Stimulated activated naive CD8-positive, alpha-beta T cell treated with anti-CD3 and anti-CD28 coated beads, Interleukin-15, amount 100 ng/mL, for 72 hours (primary cell): ENCODE measurements at regions not wholly inside any gene's neighbourhood (a gene's known extent, or its start where the extent isn't known, plus 50 kb on each side); places are given as distances from the start of the nearest gene placed in this dataset.

Source experiments
- ATAC-seq: fragments of 150-1000 bp; cut with Tn5 transposase; 2 replicates; pipeline ENCODE4 v1.10.0; 2021; ENCODE audit warnings: mild to moderate bottlenecking, moderate library complexity
- DNase-seq, 2 donors: peaks; one replicate each; pipeline ENCODE4 v3.0.0; 2021 to 2022
- H3K27ac Mint-ChIP-seq, 2 donors: one replicate each; pipeline ENCODE4 v1.8.0; 2022; ENCODE audit warnings: mild to moderate bottlenecking in 2 of 2, mixed read lengths in 2 of 2, moderate library complexity in 2 of 2
- H3K27me3 Mint-ChIP-seq: one replicate; pipeline ENCODE4 v1.8.0; 2022; ENCODE audit warnings: mixed read lengths
- H3K4me1 Mint-ChIP-seq: one replicate; pipeline ENCODE4 v1.8.0; 2022; ENCODE audit warnings: mild to moderate bottlenecking, mixed read lengths
- H3K4me3 Mint-ChIP-seq, 2 donors: one replicate each; pipeline ENCODE4 v1.8.0; 2022; ENCODE audit warnings: mild to moderate bottlenecking in 2 of 2, mixed read lengths in 2 of 2, moderate library complexity in 1 of 2
- H3K9me3 Mint-ChIP-seq, 2 donors: one replicate each; pipeline ENCODE4 v1.8.0; 2022; ENCODE audit warnings: mixed read lengths in 2 of 2

DNA sequence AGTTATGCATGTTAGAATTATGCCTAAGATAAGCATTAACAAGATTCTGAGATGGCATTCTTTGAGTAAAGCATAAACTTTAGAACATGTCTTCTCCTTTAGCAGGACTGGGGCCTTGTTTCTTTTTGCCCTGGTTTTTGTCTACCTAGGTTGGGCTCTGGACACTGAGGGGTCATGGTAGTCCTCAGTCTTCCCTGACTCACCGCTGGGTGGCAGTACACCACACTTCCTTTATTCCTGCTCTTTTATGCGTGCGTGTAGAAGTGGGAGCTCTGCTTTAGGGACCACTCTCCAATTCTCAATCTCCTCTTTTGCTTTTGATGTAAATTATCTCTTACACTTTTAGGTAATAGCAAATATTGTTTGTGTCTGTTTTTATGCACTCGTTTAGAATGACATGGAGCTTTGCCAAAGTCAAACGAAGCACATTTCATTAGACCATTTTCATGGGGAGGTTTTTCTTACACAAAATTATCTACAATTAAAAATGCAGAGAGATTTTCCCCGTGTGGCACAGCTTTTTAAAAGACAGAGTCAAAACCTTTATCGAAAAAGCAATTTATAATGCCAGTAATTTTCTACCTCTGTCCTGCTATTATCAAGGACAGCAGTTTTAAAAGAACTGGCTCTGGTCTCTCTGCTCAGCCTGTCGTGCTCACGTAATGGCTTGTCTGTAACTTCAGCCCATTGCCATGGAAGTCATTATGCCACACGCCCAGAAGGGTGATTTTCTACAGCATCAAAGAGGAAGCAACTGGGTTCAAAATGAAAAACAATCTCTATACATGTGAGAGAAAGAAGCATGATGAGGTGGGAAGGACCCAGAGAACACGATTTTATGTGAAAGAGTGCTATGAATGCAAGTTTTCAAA is 413.9 kb downstream of the COG6 start:
- peak overlapping the region in 1 of 2 donors; percentile 51 for H3K4me3 Mint-ChIP-seq
- peak; percentile 89 for ATAC-seq
- H3K27me3 Mint-ChIP-seq: no peaks in the 10 kb centered on the region
- H3K4me1 Mint-ChIP-seq: peaks cover 34% of the 10 kb centered on the region
- H3K27ac Mint-ChIP-seq: peak overlapping the region in 1 of 2 donors; percentile 88
- no peaks in the 10 kb centered on the region for H3K9me3 Mint-ChIP-seq
- peak; percentile 47 to 68 for DNase-seq

DNA sequence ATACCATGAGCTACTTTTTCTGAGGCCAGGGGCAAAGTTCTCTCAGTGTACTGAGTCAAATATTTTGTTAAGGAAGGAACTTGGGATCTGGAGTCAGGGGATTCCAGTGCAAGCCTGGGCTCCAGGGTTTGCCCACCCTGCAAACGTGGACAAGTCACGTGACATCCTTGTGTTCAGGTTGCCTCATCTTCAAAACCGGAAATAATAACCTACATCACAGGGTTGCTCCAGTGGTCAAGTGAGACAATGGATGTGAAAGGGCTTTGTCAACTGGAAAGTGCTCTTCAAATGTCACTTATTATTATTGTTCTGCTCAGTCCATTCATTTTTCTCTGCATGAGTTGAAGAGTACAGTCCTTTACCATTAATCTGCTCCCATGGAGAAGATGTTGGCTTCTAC is 414.9 kb downstream of the COG6 start:
- H3K9me3 Mint-ChIP-seq: no peaks in the 10 kb centered on the region
- H3K27ac Mint-ChIP-seq: peak overlapping the region; percentile 29 to 81
- peaks cover 36% of the 10 kb centered on the region for H3K4me1 Mint-ChIP-seq
- no peak overlapping the region for H3K4me3 Mint-ChIP-seq
- no peak for ATAC-seq
- no peaks in the 10 kb centered on the region for H3K27me3 Mint-ChIP-seq
- DNase-seq: no peak

DNA sequence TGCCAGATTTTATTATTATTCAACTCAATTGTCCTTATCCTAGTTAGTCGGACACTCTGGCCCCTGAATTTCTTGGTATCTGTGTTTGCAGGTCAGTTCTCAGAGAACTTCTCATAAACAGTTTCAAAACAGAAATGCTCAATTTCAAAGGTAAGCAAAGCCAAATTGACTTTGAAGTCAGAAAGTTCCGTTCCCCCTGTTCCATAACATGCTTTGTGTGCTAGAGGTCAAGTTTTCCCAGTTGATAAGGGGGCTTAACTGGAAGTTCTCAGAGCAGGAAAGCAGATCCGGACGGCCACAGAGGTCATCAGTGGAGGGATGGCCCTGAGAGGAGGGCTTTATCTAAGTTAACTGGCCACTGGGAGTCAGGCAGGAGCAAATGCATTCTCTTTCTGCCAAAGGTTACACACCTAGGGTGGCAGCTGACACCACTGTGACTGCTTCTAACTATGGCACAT is 417.2 kb downstream of the COG6 start:
- Mint-ChIP-seq H3K27ac (no peak overlapping the region), H3K27me3 (no peaks in the 10 kb centered on the region), H3K9me3 (no peaks in the 10 kb centered on the region), H3K4me3 (no peak overlapping the region), H3K4me1 (peaks cover 42% of the 10 kb centered on the region)
- DNase-seq (no peak), ATAC-seq (no peak)

DNA sequence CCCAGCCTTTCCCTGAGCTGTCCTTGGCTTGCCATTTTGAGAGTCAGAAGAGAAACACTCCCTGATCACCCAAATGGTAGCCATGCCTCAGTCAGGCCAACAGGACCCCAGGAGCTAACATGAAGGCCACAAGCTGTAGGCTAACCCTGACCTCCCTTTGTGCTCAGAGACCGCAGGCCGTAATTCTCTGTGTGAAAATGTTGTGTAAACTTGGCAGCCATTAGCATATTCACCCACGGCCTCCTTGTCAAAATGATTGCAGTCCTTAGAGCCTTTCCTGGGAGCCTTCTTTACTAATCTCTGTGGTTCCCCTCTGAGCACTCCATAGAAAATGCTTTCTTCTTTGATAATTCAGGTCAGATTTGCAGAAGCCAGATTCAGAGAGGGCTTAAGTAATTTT is 418.9 kb downstream of the COG6 start:
- no peak for DNase-seq
- Mint-ChIP-seq H3K4me1 (peaks cover 40% of the 10 kb centered on the region), H3K9me3 (no peaks in the 10 kb centered on the region), H3K4me3 (no peak overlapping the region), H3K27me3 (no peaks in the 10 kb centered on the region), H3K27ac (no peak overlapping the region)
- ATAC-seq: no peak

DNA sequence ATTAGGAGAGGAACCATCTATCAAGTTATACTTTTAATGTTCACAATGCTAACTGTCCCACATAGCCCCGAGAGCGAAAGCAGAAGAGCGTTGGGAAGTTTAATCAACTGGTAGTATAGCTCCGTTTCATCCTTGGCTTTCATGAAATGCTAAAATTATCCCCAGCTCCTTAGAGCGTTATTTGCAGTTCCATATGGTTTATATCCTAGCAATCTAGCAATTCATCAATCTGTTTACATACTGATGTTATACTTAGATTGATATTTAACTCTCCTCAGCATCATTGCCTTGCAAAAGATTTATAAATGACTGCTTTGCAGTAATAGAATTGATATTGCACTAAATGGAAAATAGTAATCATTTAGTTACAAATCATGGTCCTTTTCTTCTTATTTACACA is 419.8 kb downstream of the COG6 start:
- no peaks in the 10 kb centered on the region for H3K27me3 Mint-ChIP-seq
- DNase-seq: no peak
- H3K4me3 Mint-ChIP-seq: no peak overlapping the region
- H3K4me1 Mint-ChIP-seq: peaks cover 30% of the 10 kb centered on the region
- no peak for ATAC-seq
- no peak overlapping the region for H3K27ac Mint-ChIP-seq
- H3K9me3 Mint-ChIP-seq: no peaks in the 10 kb centered on the region

DNA sequence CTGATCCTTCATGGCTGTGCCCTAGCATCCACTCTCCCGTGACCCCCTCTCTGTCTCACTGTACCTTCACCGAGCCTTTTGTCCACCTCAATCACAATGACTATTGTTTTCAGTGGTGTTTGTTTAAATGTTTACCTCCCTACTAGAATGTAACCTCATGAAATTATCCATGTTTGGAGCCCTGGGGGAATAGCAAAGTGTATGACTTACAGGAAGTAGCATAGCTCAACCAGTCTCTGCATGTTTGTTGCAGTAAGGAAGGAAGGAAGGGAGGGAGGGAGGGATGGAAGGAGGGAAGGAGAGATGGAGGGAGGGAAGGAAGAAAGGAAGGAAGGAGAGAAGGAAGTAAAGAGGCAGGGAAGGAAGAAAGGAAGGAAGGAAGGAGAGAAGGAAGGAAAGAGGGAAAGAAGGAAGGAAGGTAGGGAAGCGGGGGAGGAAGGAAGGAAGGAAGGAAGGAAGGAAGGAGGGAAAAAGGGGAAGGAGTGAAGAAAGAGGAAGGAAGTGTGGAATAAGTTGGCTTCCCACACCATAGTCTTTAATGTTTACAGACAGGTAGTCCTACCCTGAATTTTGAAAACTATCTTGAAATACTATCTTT is 421.4 kb downstream of the COG6 start:
- H3K4me3 Mint-ChIP-seq: no peak overlapping the region
- no peaks in the 10 kb centered on the region for H3K27me3 Mint-ChIP-seq
- peaks cover 19% of the 10 kb centered on the region for H3K4me1 Mint-ChIP-seq
- H3K9me3 Mint-ChIP-seq: no peaks in the 10 kb centered on the region
- DNase-seq: no peak
- no peak for ATAC-seq
- H3K27ac Mint-ChIP-seq: no peak overlapping the region

DNA sequence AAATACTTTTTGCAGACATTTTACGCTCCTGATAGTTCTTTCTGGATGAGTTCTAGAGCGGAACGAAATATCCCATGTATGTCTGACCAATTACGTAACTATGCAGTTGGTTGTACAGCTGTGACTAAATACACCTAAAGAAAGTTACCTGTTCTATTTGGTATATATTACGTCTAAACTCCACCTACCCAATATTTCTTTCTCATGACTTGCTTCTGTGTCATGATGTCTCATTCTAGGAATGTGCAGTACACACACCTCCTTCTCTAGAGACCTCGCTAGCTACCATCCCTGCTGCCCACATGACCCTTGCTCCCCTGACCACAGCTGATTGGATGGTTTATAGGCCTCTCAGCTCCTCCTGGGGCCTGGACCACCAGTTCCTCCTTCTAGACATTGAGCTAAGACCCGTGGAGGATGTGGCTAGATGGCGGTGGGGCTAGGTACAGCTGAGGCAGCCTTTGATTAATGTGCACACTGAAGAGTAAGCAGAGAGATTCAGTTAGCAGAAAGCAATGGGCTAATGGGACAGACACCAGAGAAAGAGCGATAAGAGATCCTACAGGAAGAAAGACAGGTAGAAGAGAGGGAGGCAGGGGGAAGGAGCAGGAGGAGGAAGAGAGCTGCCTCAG is 422.1 kb downstream of the COG6 start:
- Mint-ChIP-seq H3K4me1 (peaks cover 19% of the 10 kb centered on the region), H3K27me3 (no peaks in the 10 kb centered on the region), H3K4me3 (no peak overlapping the region), H3K27ac (peak overlapping the region in 1 of 2 donors; percentile 67), H3K9me3 (no peaks in the 10 kb centered on the region)
- no peak for ATAC-seq
- DNase-seq: no peak

DNA sequence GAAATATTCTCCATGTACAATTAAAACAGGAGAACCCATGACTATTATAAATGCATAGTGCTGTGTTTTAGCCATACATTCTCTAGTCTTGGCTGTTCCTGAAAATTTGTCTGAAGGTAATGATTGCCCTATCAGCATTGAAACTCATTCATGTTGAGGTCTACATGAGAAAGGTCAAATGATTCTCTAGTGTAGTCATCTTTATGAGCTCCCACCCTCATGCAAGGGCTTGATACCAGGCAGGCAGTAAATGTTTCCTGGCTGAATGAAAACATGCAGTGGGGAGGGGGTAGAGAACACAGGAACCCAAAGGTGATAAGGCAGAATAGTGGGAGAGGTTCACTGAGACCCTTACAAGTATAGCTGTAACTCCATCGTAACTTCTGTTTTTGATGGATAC is 424.3 kb downstream of the COG6 start:
- Mint-ChIP-seq H3K9me3 (no peaks in the 10 kb centered on the region), H3K27me3 (no peaks in the 10 kb centered on the region), H3K27ac (no peak overlapping the region), H3K4me3 (no peak overlapping the region), H3K4me1 (peaks cover 16% of the 10 kb centered on the region)
- no peak for ATAC-seq
- DNase-seq: no peak

DNA sequence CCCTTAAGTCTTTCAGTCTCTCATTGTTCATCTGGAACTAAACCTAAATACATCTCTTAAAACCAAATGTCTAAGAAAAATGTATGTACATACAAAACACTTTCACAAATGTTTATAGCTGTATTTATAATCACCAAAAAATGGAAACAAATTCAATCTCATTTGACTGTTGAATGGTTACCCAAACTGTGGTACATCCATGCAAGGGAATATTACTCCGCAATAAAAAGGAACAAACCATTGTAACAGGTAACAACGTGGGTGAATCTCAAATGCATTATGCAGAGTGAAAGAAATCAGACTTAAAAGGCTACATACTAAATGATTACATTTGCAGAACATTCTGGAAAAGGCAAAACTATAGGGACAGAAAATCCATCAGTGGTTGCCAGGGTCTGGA is 425.2 kb downstream of the COG6 start:
- no peak for ATAC-seq
- Mint-ChIP-seq H3K27me3 (no peaks in the 10 kb centered on the region), H3K4me1 (peaks cover 8% of the 10 kb centered on the region), H3K27ac (no peak overlapping the region), H3K4me3 (no peak overlapping the region), H3K9me3 (no peaks in the 10 kb centered on the region)
- DNase-seq: no peak

DNA sequence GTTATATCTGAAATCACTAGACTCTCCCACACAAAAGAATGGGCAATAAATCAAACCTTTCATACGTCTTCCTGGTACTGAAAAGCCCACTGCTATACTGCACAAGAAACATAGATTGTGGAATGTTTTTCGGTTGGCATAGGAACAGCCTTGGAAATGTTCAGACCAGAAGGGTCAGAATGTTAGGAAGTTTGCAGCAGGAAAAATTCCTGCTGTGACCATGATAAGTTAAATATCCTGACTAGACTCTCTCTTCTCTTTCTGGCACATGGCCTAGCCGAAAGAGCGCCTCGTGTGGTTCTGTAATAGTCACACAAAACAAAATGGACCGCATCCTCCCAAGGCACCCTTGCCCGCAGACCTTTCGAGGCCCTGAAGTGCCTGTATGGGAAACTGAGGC is 427.2 kb downstream of the COG6 start:
- DNase-seq (no peak), ATAC-seq (no peak)
- Mint-ChIP-seq H3K4me1 (peaks cover 4% of the 10 kb centered on the region), H3K27ac (no peak overlapping the region), H3K27me3 (no peaks in the 10 kb centered on the region), H3K9me3 (no peaks in the 10 kb centered on the region), H3K4me3 (no peak overlapping the region)

DNA sequence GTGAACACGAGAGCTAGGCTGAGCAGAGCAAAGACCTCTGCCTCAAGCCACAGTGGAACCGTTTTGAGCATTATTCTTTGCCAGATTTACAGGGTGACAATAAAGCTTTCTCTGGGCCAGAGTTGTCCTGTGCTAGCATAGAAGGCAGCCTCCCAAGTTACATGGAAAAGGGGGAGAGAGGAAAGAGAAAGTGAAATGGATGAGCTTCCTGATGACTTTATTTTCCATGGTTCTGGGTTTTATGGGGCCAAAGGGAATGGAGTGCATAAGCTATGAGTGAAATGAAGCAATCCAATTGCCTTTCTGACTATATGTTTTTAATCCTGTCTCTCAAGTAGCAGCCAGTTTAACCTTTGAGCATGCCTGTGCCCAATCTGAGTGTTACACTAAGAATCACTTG is 428.4 kb downstream of the COG6 start:
- no peaks in the 10 kb centered on the region for H3K9me3 Mint-ChIP-seq
- H3K4me1 Mint-ChIP-seq: no peaks in the 10 kb centered on the region
- H3K27ac Mint-ChIP-seq: peak overlapping the region; percentile 27 to 63
- H3K27me3 Mint-ChIP-seq: no peaks in the 10 kb centered on the region
- no peak overlapping the region for H3K4me3 Mint-ChIP-seq
- ATAC-seq (no peak), DNase-seq (no peak)

DNA sequence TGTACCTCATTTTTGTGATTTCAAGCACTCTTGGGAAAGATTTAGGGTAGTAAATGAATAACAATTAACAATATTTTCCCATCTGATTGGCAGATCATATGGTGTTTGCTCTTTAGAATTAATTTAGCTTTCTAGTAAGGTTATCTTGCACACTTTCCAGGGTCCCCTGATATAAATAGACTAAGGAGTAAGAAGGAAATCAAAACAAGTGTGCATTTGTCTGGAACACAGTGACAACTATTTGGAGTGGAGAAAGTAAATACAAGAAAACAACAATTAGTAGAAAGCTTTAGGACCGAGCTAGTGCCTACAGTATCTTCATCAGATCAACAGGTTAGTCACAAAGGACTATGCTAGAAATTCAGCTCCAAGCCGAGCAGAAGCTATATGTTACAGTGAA is 429.5 kb downstream of the COG6 start:
- Mint-ChIP-seq H3K27ac (no peak overlapping the region), H3K4me1 (no peaks in the 10 kb centered on the region), H3K9me3 (no peaks in the 10 kb centered on the region), H3K4me3 (no peak overlapping the region), H3K27me3 (no peaks in the 10 kb centered on the region)
- no peak for DNase-seq
- no peak for ATAC-seq

DNA sequence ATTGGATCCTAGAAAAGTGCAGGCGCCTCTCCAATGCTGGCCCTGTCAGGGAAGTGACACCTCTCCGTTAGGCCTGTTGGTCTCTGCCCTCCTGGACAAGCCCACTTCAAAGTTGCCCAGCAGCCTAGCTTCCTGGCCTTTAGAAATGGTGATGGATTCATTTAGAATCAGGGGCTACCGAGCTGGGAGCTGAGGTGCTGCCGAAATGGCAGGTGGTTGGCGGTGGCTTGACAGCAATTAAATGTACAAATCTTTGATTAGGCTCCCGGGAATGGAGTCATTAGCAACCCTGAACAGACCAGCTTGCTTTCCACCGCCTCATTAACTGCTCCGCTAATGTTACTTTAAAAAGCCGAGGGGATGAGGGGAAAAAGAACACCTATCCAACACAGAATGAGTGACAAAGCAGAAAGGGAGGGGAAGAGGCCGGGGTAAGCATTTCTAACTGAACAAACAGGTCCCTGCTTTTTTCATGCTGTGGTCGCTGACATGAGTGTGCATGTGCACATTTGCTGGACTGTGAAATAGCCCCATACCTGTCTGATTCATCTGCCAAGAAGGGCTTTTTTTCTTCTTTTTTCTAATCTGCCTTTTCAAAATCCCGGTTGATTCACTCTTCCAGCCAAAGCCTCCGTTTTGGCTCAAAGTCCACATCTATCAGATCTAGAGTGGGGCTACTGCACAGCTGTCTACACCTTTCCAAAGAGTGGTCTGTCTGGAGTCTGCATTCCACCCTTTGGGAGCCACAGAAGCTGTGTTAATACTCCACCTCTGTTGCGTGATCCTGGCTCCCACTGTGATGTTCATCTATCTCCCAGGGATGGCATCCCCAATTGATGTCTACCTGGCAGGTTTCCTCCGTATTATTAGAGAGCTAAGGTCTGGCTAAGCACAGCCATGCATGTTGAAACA is 431.9 kb downstream of the COG6 start:
- Mint-ChIP-seq H3K9me3 (no peaks in the 10 kb centered on the region), H3K4me1 (no peaks in the 10 kb centered on the region), H3K27me3 (no peaks in the 10 kb centered on the region), H3K27ac (no peak overlapping the region), H3K4me3 (no peak overlapping the region)
- ATAC-seq: no peak
- DNase-seq: no peak

DNA sequence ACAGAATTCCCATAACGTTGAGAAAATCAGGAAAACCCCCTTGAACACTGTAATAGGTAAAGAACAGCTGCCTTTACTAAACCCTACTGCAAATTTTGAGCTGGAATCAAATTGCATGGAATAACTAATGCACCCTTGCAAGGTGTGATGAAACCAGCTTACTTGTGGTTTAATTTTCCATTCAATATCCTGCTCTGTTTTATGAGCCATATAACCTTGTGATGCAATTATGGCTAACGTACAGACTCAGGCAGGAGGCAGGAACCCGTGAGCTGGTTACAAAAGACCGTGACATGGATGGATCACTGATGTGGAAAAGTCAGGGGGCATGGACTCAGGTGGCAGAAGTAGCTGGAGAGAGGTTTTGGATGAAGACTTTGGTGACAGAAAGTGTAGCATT is 438.6 kb downstream of the COG6 start:
- H3K27ac Mint-ChIP-seq: no peak overlapping the region
- DNase-seq (no peak), ATAC-seq (no peak)
- no peaks in the 10 kb centered on the region for H3K27me3 Mint-ChIP-seq
- peaks cover 23% of the 10 kb centered on the region for H3K4me1 Mint-ChIP-seq
- no peak overlapping the region for H3K4me3 Mint-ChIP-seq
- peaks cover 15 to 16% of the 10 kb centered on the region in 2 donors for H3K9me3 Mint-ChIP-seq

DNA sequence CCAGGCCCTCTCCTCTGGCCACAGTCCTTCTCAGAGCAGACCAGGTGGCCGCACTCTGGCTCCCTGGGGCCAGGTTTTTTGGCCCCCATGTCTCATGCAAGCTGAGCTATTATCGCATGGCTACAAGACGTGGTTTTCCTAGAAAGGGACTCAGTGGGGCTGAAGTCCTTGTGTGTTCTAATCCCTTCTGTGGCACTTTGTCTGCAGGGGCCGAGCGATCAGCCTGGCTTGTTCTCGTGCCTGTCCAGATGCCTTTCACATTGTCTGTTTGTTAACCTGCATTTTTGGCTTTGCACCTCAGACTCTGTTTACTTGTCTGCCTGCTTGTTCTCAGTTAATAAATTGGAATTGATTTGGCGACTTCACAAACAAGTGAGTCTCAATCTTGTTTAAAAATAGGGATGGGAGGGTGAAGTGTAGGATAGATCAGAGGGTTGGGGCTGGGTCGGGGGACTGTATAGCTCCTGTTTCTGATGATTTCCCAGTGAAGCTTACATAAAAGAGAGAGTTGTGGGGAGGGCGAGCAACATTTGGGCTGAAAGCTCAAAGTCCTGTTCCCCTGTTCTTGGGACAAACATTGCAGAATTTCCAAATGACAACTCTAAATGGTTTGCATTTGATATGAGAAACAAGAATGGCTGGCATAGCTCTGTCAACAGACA is 440.4 kb downstream of the COG6 start:
- no peaks in the 10 kb centered on the region for H3K27me3 Mint-ChIP-seq
- peaks cover 23% of the 10 kb centered on the region for H3K4me1 Mint-ChIP-seq
- peak overlapping the region in 1 of 2 donors; percentile 74 for H3K27ac Mint-ChIP-seq
- ATAC-seq (no peak), DNase-seq (no peak)
- no peak overlapping the region for H3K4me3 Mint-ChIP-seq
- H3K9me3 Mint-ChIP-seq: peaks cover 22 to 24% of the 10 kb centered on the region in 2 donors
